H1 (cell line): ENCODE measurements at regions not wholly inside any gene's neighbourhood (a gene's known extent, or its start where the extent isn't known, plus 50 kb on each side); places are given as distances from the start of the nearest gene placed in this dataset.

Experiments
- CTCF ChIA-PET: fragments of 300-600 bp; sonication (Branson Sonifier 250); formaldehyde crosslinking; loops from one replicate; lab custom pipeline; 2021; ENCODE audit not compliant: partially characterized antibody; lab: Charles Lee
- POLR2A ChIA-PET: fragments of 300-600 bp; sonication (Branson Sonifier 250); formaldehyde crosslinking; loops from one replicate; lab custom pipeline; 2021; ENCODE audit warnings: inconsistent platforms; ENCODE audit not compliant: partially characterized antibody; lab: Charles Lee
- DNase-seq, 2 experiments: peaks; one replicate each; pipeline versions ENCODE4 v3.0.0 to v3.0.0-alpha.2; 2010 to 2022; ENCODE audit warnings: low spot score in 2 of 2, low read depth in 1 of 2, mixed read lengths in 1 of 2
- FAIRE-seq: peaks from 2 replicates; lab custom pipeline; 2011; peaks lifted over from hg19 to GRCh38; lab: Jason Lieb, UNC
- H2AFZ ChIP-seq: 2 replicates; pipeline ENCODE4 v1.8.1; 2012; ENCODE audit warnings: low read length, inconsistent platforms
- H2AK5ac ChIP-seq: 2 replicates; pipeline ENCODE4 v1.6.1; 2013; ENCODE audit warnings: low read depth, low read length
- H2BK120ac ChIP-seq: replicated peaks from 2 replicates; pipeline ENCODE3; 2013; ENCODE audit warnings: low read depth, low read length, inconsistent platforms
- H2BK12ac ChIP-seq: 2 replicates; pipeline ENCODE4 v1.6.1; 2013; ENCODE audit warnings: low read depth, low read length
- H2BK15ac ChIP-seq: 2 replicates; pipeline ENCODE4 v1.6.1; 2013; ENCODE audit warnings: low read length
- H2BK20ac ChIP-seq: 2 replicates; pipeline ENCODE4 v1.6.1; 2013; ENCODE audit warnings: low read length
- H2BK5ac ChIP-seq: 2 replicates; pipeline ENCODE4 v1.6.1; 2013; ENCODE audit warnings: low read depth, low read length
- H3K14ac ChIP-seq: 2 replicates; pipeline ENCODE4 v1.6.1; 2013; ENCODE audit warnings: inconsistent platforms; ENCODE audit not compliant: insufficient read length
- H3K18ac ChIP-seq: 2 replicates; pipeline ENCODE4 v1.6.1; 2013; ENCODE audit warnings: low read length; ENCODE audit errors: extremely low read depth
- H3K23ac ChIP-seq: 2 replicates; pipeline ENCODE4 v1.6.1; 2013; ENCODE audit warnings: inconsistent platforms; ENCODE audit not compliant: insufficient read length
- H3K23me2 ChIP-seq: 2 replicates; pipeline ENCODE4 v1.6.1; 2013; ENCODE audit warnings: low read depth, low read length
- H3K27ac ChIP-seq: 2 replicates; pipeline ENCODE4 v1.6.1; 2011; ENCODE audit warnings: low read depth, low read length, inconsistent platforms
- H3K27me3 ChIP-seq, 4 experiments: replicated peaks in 1 of 4; 1 replicate in 1 of 4; 2 replicates in 3 of 4; pipeline versions ENCODE4 v1.6.1 to v1.8.1; 2011 to 2013; ENCODE audit warnings: low read length in 3 of 4, mild to moderate bottlenecking in 3 of 4, inconsistent platforms in 2 of 4, mixed read lengths in 2 of 4, moderate library complexity in 1 of 4; ENCODE audit not compliant: control insufficient read depth in 3 of 4, insufficient read depth in 3 of 4; ENCODE audit errors: extremely low read depth in 1 of 4
- H3K36me3 ChIP-seq, 4 experiments: 2 replicates each; pipeline versions ENCODE4 v1.6.1 to v1.8.1; 2011 to 2013; ENCODE audit warnings: mild to moderate bottlenecking in 4 of 4, low read length in 3 of 4, moderate library complexity in 2 of 4, control low read depth in 1 of 4, inconsistent platforms in 1 of 4; ENCODE audit not compliant: insufficient read depth in 4 of 4, control insufficient read depth in 2 of 4
- H3K4ac ChIP-seq: replicated peaks from 2 replicates; pipeline ENCODE3; 2013; ENCODE audit warnings: low read length, low read depth, mixed read lengths, inconsistent platforms; ENCODE audit not compliant: insufficient read length
- H3K4me1 ChIP-seq, 4 experiments: replicated peaks in 1 of 4; 1 replicate in 1 of 4; 2 replicates in 3 of 4; pipeline versions ENCODE4 v1.6.1 to v1.8.1; 2011 to 2013; ENCODE audit warnings: low read length in 3 of 4, inconsistent platforms in 2 of 4, mixed read lengths in 1 of 4; ENCODE audit not compliant: insufficient read depth in 4 of 4, control insufficient read depth in 3 of 4
- H3K4me2 ChIP-seq, 2 experiments: 2 replicates each; pipeline versions ENCODE4 v1.6.1 to v1.8.1; 2011 to 2013; ENCODE audit warnings: low read depth in 2 of 2, low read length in 2 of 2, control low read depth in 1 of 2, inconsistent platforms in 1 of 2, mild to moderate bottlenecking in 1 of 2; ENCODE audit not compliant: insufficient read depth in 1 of 2
- H3K4me3 ChIP-seq, 4 experiments: fragments of 200-600, 300-600 bp in 1 of 4; sonication (generic), shearing (Covaris generic), sonication (Bioruptor Twin) in 1 of 4; 2 replicates each; pipeline versions ENCODE4 v1.5.1 to v1.8.1; 2011 to 2016; ENCODE audit warnings: low read length in 4 of 4, low read depth in 3 of 4, control low read depth in 2 of 4, inconsistent platforms in 2 of 4, mild to moderate bottlenecking in 2 of 4, mixed read lengths in 1 of 4, moderate library complexity in 1 of 4; ENCODE audit not compliant: insufficient read depth in 2 of 4; ENCODE audit errors: extremely low read depth in 1 of 4
- H3K56ac ChIP-seq: replicated peaks from 2 replicates; pipeline ENCODE3; 2013; ENCODE audit warnings: low read depth, mild to moderate bottlenecking, mixed read lengths, low read length, inconsistent platforms; ENCODE audit not compliant: insufficient read length
- H3K79me1 ChIP-seq: 2 replicates; pipeline ENCODE4 v1.6.1; 2013; ENCODE audit warnings: low read depth, low read length, control low read depth
- H3K79me2 ChIP-seq, 2 experiments: 2 replicates each; pipeline versions ENCODE4 v1.6.1 to v1.8.1; 2012 to 2013; ENCODE audit warnings: low read length in 2 of 2, mild to moderate bottlenecking in 2 of 2, inconsistent platforms in 1 of 2; ENCODE audit not compliant: insufficient read depth in 2 of 2, control insufficient read depth in 1 of 2
- H3K9ac ChIP-seq, 4 experiments: replicated peaks in 1 of 4; 1 replicate in 1 of 4; 2 replicates in 3 of 4; pipeline versions ENCODE4 v1.6.1 to v1.8.1; 2011 to 2013; ENCODE audit warnings: low read depth in 3 of 4, low read length in 3 of 4, control low read depth in 2 of 4, mild to moderate bottlenecking in 2 of 4, moderate library complexity in 2 of 4, inconsistent platforms in 1 of 4; ENCODE audit errors: extremely low read depth in 1 of 4
- H3K9me3 ChIP-seq, 2 experiments: 2 replicates each; pipeline versions ENCODE4 v1.6.1 to v1.8.1; 2012 to 2013; ENCODE audit warnings: mild to moderate bottlenecking in 2 of 2, moderate library complexity in 2 of 2, control low read depth in 1 of 2, inconsistent platforms in 1 of 2, low read depth in 1 of 2, low read length in 1 of 2, mixed read lengths in 1 of 2; ENCODE audit not compliant: insufficient read depth in 2 of 2
- H4K20me1 ChIP-seq, 2 experiments: replicated peaks in 1 of 2; 2 replicates each; pipeline versions ENCODE3 to v1.8.1; 2011 to 2013; ENCODE audit warnings: inconsistent platforms in 2 of 2, low read length in 2 of 2, mild to moderate bottlenecking in 1 of 2; ENCODE audit not compliant: insufficient read depth in 2 of 2, control insufficient read depth in 1 of 2
- H4K5ac ChIP-seq: 2 replicates; pipeline ENCODE4 v1.6.1; 2013; ENCODE audit warnings: low read length, low read depth, mixed read lengths, inconsistent platforms; ENCODE audit not compliant: insufficient read length
- H4K8ac ChIP-seq: 2 replicates; pipeline ENCODE4 v1.8.0; 2013; ENCODE audit warnings: mild to moderate bottlenecking, moderate library complexity, low read length, inconsistent platforms; ENCODE audit not compliant: insufficient read depth; ENCODE audit errors: extremely low read depth
- H4K91ac ChIP-seq: replicated peaks from 2 replicates; pipeline ENCODE3; 2013; ENCODE audit warnings: low read length, mixed read lengths, inconsistent platforms; ENCODE audit not compliant: insufficient read length
- CEBPB ChIP-seq: IDR thresholded peaks from 2 replicates; pipeline ENCODE4 v1.6.1; 2012; ENCODE audit warnings: low read depth, low read length
- EZH2 ChIP-seq: fragments of 200-600 bp; sonication (generic); IDR thresholded peaks from 2 replicates; pipeline ENCODE4 v1.7.1; 2012; ENCODE audit warnings: low read depth, mild to moderate bottlenecking, moderate library complexity, low read length, inconsistent platforms; ENCODE audit not compliant: severe bottlenecking
- KDM1A ChIP-seq: fragments of 200-600, 300-600 bp; sonication (generic); IDR thresholded peaks from 2 replicates; pipeline ENCODE4 v1.7.1; 2016; ENCODE audit warnings: mild to moderate bottlenecking, low read length, borderline replicate concordance
- NANOG ChIP-seq: IDR thresholded peaks from 2 replicates; pipeline ENCODE4 v1.6.1; 2011; ENCODE audit warnings: low read length, low read depth, mild to moderate bottlenecking, inconsistent platforms; ENCODE audit not compliant: insufficient read depth, poor library complexity, severe bottlenecking
- NRF1 ChIP-seq: IDR thresholded peaks from 2 replicates; pipeline ENCODE4 v1.6.1; 2011; ENCODE audit warnings: mild to moderate bottlenecking, low read depth, low read length, improper control_type of control experiment
- PHF8 ChIP-seq: fragments of 200-600 bp; sonication (generic); conservative IDR thresholded peaks from 2 replicates; pipeline ENCODE4 v1.7.1; 2012; ENCODE audit warnings: low read depth, mild to moderate bottlenecking, inconsistent platforms, low read length, moderate library complexity
- RFX5 ChIP-seq: IDR thresholded peaks from 2 replicates; pipeline ENCODE4 v1.6.1; 2011; ENCODE audit warnings: low read depth, low read length, improper control_type of control experiment, borderline replicate concordance
- SUZ12 ChIP-seq: fragments of 200-600 bp; sonication (generic); IDR thresholded peaks from 2 replicates; pipeline ENCODE4 v1.6.1; 2012; ENCODE audit warnings: mild to moderate bottlenecking, inconsistent platforms, low read length, moderate library complexity, mixed read lengths
- TAF1 ChIP-seq: IDR thresholded peaks from 2 replicates; pipeline ENCODE4 v1.6.1; 2011; ENCODE audit warnings: mild to moderate bottlenecking, low read depth, low read length
- YY1 ChIP-seq: IDR thresholded peaks from 2 replicates; pipeline ENCODE4 v1.6.1; 2011; ENCODE audit warnings: low read depth, mild to moderate bottlenecking, low read length
- TF ChIP-seq, protein P1 (sequence below): IDR thresholded peaks from 2 replicates; pipeline ENCODE4 v1.6.1; 2012; ENCODE audit warnings: low read length, inconsistent platforms

DNA sequence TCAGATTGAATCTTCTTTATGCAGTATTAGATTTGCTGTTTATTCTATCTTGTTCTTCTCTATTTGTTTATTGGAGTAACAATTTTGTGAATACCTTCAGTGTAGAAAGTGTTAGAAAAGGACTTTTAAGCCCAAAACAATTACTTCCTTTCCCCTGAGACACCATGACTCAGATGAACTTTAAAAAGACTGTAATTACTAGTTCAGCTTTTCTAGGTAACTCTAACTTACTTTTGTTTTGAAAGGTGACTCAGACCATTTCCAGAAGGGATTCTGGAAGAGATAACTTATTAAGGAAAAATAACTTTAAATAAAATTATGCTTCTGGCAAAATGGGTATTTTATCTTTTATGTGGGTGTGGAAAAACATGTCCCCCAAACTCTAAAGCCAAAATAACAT is 561.5 kb upstream of the PCDH10 start:
- no peak overlapping the region for H2BK12ac ChIP-seq
- peaks cover 0 to 13% (median 3%) of the 10 kb centered on the region in 4 experiments; a peak in 2 of 8 replicates for H3K36me3 ChIP-seq
- H2BK15ac ChIP-seq = no peak overlapping the region
- H4K8ac ChIP-seq = no peak overlapping the region
- H4K5ac ChIP-seq = no peak overlapping the region
- TF ChIP-seq PHF8 = no peak
- TF ChIP-seq EZH2 = no peak
- no peak for TF ChIP-seq CEBPB
- TF ChIP-seq KDM1A = no peak
- no peak for TF ChIP-seq SUZ12
- no peak for TF ChIP-seq NRF1
- TF ChIP-seq NANOG = no peak
- TF ChIP-seq YY1 = no peak
- TF ChIP-seq TAF1 = no peak
- TF ChIP-seq, protein P1, sequence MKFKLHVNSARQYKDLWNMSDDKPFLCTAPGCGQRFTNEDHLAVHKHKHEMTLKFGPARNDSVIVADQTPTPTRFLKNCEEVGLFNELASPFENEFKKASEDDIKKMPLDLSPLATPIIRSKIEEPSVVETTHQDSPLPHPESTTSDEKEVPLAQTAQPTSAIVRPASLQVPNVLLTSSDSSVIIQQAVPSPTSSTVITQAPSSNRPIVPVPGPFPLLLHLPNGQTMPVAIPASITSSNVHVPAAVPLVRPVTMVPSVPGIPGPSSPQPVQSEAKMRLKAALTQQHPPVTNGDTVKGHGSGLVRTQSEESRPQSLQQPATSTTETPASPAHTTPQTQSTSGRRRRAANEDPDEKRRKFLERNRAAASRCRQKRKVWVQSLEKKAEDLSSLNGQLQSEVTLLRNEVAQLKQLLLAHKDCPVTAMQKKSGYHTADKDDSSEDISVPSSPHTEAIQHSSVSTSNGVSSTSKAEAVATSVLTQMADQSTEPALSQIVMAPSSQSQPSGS = no peak
- TF ChIP-seq RFX5 = no peak
- TF ChIP-seq, all 59 proteins: peak for 0
- no peak overlapping the region for H3K56ac ChIP-seq
- no peaks in the 10 kb centered on the region for H3K27me3 ChIP-seq
- H3K4me3 ChIP-seq = no peak overlapping the region
- no peak overlapping the region for H2BK20ac ChIP-seq
- H2BK5ac ChIP-seq = no peak overlapping the region
- H3K27ac ChIP-seq = no peak overlapping the region
- H4K20me1 ChIP-seq = no peaks in the 10 kb centered on the region
- no peak for FAIRE-seq
- peaks cover 8 to 29% of the 10 kb centered on the region in 2 experiments for H3K9me3 ChIP-seq
- no peak overlapping the region for H3K4me2 ChIP-seq
- no peak overlapping the region for H3K9ac ChIP-seq
- H3K79me1 ChIP-seq = no peaks in the 10 kb centered on the region
- no peak overlapping the region for H3K14ac ChIP-seq
- no peak overlapping the region for H2AFZ ChIP-seq
- no peak for DNase-seq
- no peaks in the 10 kb centered on the region for H3K79me2 ChIP-seq
- no peak overlapping the region for H2AK5ac ChIP-seq
- H3K18ac ChIP-seq = no peak overlapping the region
- H3K4me1 ChIP-seq = no peaks in the 10 kb centered on the region
- H3K23ac ChIP-seq = no peak overlapping the region
- no peaks in the 10 kb centered on the region for H3K23me2 ChIP-seq
- no peak overlapping the region for H2BK120ac ChIP-seq
- ChIA-PET CTCF (interaction anchor here (0.9 kb wide), 1 partner anchor 22 kb away, joined by 5 read pairs; no protein-coding TSS in a partner anchor), POLR2A (no interaction called here)
- no peak overlapping the region for H4K91ac ChIP-seq
- no peak overlapping the region for H3K4ac ChIP-seq
